ENCODE measurements at regions not wholly inside any gene's neighbourhood (a gene's known extent, or its start where the extent isn't known, plus 50 kb on each side); places are given as distances from the start of the nearest gene placed in this dataset.

DNA sequence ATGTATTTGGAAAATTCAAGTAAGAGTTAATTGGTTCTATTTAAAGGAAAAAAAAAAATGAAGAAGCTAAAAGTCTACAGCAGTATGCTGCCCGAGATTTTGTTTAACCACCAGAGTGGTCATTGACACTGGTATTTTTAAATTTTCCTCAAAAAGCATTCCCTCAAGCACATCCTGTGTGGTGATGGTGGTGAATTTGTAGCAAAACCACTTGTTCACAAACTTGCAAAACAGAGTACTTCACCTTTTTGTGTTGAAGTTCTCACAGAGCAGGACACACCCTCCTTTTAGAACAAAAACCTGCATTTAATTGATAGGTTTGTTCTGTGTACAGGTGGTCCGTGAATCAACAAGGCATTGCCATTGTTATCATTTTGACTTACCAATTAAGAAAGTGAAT, 374.2 kb downstream of the EFNA5 start:
- no peak for TF ChIP-seq PPARA (CRISPR knock-in tag; IDR thresholded peaks at IDR 0.05; ENCODE audit: borderline replicate concordance)
- TF ChIP-seq ZNF565 (CRISPR knock-in tag; conservative IDR thresholded peaks at IDR 0.05; ENCODE audit: low read depth), result no peak
- no peak for TF ChIP-seq ZFP3 (CRISPR knock-in tag; IDR thresholded peaks at IDR 0.05)
- no peak for TF ChIP-seq ZNF70 (CRISPR knock-in tag; IDR thresholded peaks at IDR 0.05)
- TF ChIP-seq, protein P1, sequence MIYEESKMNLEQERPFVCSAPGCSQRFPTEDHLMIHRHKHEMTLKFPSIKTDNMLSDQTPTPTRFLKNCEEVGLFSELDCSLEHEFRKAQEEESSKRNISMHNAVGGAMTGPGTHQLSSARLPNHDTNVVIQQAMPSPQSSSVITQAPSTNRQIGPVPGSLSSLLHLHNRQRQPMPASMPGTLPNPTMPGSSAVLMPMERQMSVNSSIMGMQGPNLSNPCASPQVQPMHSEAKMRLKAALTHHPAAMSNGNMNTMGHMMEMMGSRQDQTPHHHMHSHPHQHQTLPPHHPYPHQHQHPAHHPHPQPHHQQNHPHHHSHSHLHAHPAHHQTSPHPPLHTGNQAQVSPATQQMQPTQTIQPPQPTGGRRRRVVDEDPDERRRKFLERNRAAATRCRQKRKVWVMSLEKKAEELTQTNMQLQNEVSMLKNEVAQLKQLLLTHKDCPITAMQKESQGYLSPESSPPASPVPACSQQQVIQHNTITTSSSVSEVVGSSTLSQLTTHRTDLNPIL (CRISPR knock-in tag; IDR thresholded peaks at IDR 0.05; ENCODE audit: low read depth), result no peak
- no peak for TF ChIP-seq OSR1 (CRISPR knock-in tag; IDR thresholded peaks at IDR 0.05)
- TF ChIP-seq, protein P2, sequence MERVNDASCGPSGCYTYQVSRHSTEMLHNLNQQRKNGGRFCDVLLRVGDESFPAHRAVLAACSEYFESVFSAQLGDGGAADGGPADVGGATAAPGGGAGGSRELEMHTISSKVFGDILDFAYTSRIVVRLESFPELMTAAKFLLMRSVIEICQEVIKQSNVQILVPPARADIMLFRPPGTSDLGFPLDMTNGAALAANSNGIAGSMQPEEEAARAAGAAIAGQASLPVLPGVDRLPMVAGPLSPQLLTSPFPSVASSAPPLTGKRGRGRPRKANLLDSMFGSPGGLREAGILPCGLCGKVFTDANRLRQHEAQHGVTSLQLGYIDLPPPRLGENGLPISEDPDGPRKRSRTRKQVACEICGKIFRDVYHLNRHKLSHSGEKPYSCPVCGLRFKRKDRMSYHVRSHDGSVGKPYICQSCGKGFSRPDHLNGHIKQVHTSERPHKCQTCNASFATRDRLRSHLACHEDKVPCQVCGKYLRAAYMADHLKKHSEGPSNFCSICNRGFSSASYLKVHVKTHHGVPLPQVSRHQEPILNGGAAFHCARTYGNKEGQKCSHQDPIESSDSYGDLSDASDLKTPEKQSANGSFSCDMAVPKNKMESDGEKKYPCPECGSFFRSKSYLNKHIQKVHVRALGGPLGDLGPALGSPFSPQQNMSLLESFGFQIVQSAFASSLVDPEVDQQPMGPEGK (CRISPR knock-in tag; IDR thresholded peaks at IDR 0.05; ENCODE audit: borderline replicate concordance), result no peak
- TF ChIP-seq ZC3H10 (CRISPR knock-in tag; IDR thresholded peaks at IDR 0.05), result no peak
- no peak for TF ChIP-seq ARNTL (CRISPR knock-in tag; IDR thresholded peaks at IDR 0.05; ENCODE audit: borderline replicate concordance, low read depth)
- no peak for TF ChIP-seq ZNF8 (CRISPR knock-in tag; IDR thresholded peaks at IDR 0.05)
- TF ChIP-seq, protein P3, sequence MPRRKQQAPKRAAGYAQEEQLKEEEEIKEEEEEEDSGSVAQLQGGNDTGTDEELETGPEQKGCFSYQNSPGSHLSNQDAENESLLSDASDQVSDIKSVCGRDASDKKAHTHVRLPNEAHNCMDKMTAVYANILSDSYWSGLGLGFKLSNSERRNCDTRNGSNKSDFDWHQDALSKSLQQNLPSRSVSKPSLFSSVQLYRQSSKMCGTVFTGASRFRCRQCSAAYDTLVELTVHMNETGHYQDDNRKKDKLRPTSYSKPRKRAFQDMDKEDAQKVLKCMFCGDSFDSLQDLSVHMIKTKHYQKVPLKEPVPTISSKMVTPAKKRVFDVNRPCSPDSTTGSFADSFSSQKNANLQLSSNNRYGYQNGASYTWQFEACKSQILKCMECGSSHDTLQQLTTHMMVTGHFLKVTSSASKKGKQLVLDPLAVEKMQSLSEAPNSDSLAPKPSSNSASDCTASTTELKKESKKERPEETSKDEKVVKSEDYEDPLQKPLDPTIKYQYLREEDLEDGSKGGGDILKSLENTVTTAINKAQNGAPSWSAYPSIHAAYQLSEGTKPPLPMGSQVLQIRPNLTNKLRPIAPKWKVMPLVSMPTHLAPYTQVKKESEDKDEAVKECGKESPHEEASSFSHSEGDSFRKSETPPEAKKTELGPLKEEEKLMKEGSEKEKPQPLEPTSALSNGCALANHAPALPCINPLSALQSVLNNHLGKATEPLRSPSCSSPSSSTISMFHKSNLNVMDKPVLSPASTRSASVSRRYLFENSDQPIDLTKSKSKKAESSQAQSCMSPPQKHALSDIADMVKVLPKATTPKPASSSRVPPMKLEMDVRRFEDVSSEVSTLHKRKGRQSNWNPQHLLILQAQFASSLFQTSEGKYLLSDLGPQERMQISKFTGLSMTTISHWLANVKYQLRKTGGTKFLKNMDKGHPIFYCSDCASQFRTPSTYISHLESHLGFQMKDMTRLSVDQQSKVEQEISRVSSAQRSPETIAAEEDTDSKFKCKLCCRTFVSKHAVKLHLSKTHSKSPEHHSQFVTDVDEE (CRISPR knock-in tag; IDR thresholded peaks at IDR 0.05), result no peak
